ENCODE measurements at regions not wholly inside any gene's neighbourhood (a gene's known extent, or its start where the extent isn't known, plus 50 kb on each side); places are given as distances from the start of the nearest gene placed in this dataset.

- no peak for DNase-seq (ENCODE audit: low read depth in 2 of 3, low spot score in 1 of 3)
These were observed 146.3 kb upstream of the SP8 start for GRCh38 chr7:20932785-20933527.

- DNase-seq (ENCODE audit: low read depth in 2 of 3, low spot score in 1 of 3): no peak
These were observed 158.8 kb upstream of the SP8 start for GRCh38 chr7:20945451-20945850.

DNA sequence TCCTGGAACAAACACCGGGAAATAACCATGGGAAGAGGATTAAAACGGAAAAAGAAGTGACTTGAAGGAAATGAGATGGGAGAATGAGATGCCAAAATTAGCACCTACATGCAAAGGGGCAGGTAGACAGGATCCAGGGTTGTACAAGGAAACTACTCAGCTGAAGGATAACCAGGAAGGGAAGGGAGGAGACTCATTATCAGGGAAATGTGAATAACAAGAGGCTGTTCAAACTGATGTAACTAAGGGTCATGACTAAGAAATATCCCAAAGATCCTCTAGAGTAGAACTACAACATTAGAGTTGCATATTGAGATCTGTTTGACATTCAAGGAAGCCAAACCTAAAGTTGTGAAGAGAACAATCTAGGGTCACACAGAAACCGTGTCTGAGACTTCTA lies 166.2 kb upstream of the SP8 start:
- DNase-seq (ENCODE audit: low read depth in 2 of 3, low spot score in 1 of 3): no peak

GRCh38 chr7:20954711-20955619 lies 168.3 kb upstream of the SP8 start:
- DNase-seq (ENCODE audit: low read depth in 2 of 3, low spot score in 1 of 3): no peak

GRCh38 chr7:20958572-20958971 lies 171.9 kb upstream of the SP8 start:
- DNase-seq (ENCODE audit: low read depth in 2 of 3, low spot score in 1 of 3): no peak

GRCh38 chr7:20959281-20959680 lies 172.6 kb upstream of the SP8 start:
- no peak for DNase-seq (ENCODE audit: low read depth in 2 of 3, low spot score in 1 of 3)

- no peak for DNase-seq (ENCODE audit: low read depth in 2 of 3, low spot score in 1 of 3)
These were observed 177.0 kb upstream of the SP8 start for GRCh38 chr7:20963556-20964280.

DNA sequence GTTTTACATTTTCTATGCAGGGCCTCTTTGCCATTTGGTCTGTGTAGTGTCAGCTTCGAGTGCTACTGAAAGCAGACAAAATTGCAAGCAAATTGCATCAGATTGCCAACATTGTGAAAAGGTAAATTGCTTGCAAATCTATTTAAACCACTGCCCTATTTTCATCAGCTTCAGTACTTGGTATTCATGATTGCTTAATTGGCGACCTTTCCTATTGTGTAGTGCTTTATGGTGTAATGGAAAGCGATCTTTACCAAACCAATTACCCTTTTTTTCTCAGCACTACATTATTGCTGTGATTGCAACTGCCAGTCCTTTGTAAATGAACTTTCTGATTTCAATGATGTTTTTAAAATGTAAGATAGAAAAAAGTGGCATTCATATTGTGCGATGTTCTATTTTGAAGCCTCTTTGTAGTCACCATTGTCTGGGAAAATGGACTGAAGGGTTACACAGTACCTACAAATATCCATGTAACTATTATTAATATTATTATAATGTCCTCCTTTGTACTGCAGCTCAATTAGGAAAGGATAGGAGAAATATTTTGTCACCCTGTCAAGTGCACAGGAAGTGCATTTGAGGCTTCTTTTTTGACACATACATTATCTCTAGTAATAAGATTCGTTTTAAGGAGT lies 177.7 kb upstream of the SP8 start:
- DNase-seq (ENCODE audit: low read depth in 2 of 3, low spot score in 1 of 3): no peak

GRCh38 chr7:20971219-20971618 lies 184.5 kb upstream of the SP8 start:
- no peak for DNase-seq (ENCODE audit: low read depth in 2 of 3, low spot score in 1 of 3)

- DNase-seq (ENCODE audit: low read depth in 2 of 3, low spot score in 1 of 3): no peak
These were observed 193.5 kb upstream of the SP8 start for GRCh38 chr7:20980232-20980631.

DNA sequence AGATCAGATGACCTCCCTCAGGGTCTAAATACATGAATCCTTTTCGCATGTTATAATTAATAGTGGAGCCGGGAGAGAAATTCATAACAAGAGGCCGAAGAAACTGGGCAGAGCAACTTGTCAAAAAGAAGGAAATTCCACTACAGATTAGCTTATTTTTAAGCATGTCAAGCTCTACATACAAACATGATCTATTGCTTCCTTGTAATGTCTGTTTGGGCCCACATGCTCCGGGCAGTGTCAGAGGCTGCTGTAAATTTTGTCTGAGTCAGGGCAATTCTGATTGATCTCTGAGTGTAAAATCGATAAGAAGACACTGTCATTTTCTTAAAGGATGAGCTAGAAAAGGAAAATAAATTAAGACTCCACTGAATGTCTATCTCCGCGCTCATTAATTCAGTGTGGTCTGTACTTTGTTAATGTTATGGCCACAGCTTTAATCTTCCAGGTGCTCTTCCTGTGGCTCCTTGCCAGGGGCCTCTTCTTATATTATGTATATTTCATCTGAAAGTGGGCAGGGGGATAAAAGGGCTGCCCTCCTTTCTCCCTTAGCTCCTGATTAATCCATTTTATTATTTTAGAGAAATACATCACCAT lies 194.1 kb upstream of the SP8 start:
- DNase-seq (ENCODE audit: low read depth in 2 of 3, low spot score in 1 of 3): no peak

DNA sequence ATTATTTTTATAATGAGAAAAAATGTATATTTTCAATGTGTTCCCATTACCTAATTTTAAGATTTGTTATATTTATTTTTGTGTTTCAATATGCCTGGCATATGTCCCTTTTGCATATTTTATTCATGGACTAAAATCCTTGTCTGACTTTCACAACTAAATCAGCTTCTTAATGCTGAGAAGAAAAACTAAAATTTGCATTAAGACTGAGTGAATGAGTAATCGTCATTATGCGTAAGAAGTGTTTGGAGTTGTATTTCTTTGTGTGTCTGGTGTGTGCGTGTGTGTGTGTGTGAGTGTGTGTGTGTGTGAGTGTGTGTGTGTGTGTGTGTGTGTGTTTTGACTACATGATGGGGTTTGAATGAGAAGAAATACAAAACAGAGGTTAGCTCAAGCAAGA lies 201.7 kb upstream of the SP8 start:
- no peak for DNase-seq (ENCODE audit: low read depth in 2 of 3, low spot score in 1 of 3)

- DNase-seq (ENCODE audit: low read depth in 2 of 3, low spot score in 1 of 3): no peak
These were observed 204.9 kb upstream of the SP8 start for GRCh38 chr7:20991544-20991943.

- no peak for DNase-seq (ENCODE audit: low read depth in 2 of 3, low spot score in 1 of 3)
These were observed 207.0 kb upstream of the SP8 start for GRCh38 chr7:20993693-20994092.

- DNase-seq (ENCODE audit: low read depth in 2 of 3, low spot score in 1 of 3): no peak
These were observed 211.6 kb upstream of the SP8 start for GRCh38 chr7:20998309-20998708.

- DNase-seq (ENCODE audit: low read depth in 2 of 3, low spot score in 1 of 3): no peak
These were observed 224.5 kb upstream of the SP8 start for GRCh38 chr7:21011153-21011552.

GRCh38 chr7:21013765-21014539 lies 227.3 kb upstream of the SP8 start:
- DNase-seq (ENCODE audit: low read depth in 2 of 3, low spot score in 1 of 3): no peak

- no peak for DNase-seq (ENCODE audit: low read depth in 2 of 3, low spot score in 1 of 3)
These were observed 234.0 kb upstream of the SP8 start for GRCh38 chr7:21020667-21021066.

- DNase-seq (ENCODE audit: low read depth in 2 of 3, low spot score in 1 of 3): no peak
These were observed 237.3 kb upstream of the SP8 start for GRCh38 chr7:21023841-21024484.

- DNase-seq (ENCODE audit: low read depth in 2 of 3, low spot score in 1 of 3): no peak
These were observed 237.8 kb upstream of the SP8 start for GRCh38 chr7:21024485-21024867.

Data from stimulated activated CD4-positive, alpha-beta T cell treated with anti-CD3 and anti-CD28 coated beads, Interleukin-12 subunit alpha, Interleukin-12 subunit beta, amount 100 ng/mL, for 48 hours (primary cell).